ENCODE measurements at regions not wholly inside any gene's neighbourhood (a gene's known extent, or its start where the extent isn't known, plus 50 kb on each side); places are given as distances from the start of the nearest gene placed in this dataset.

GRCh38 chr2:183998797-183999190 lies 599.5 kb upstream of the ZNF804A start:
- Mint-ChIP-seq H3K27ac (no peak overlapping the region), H3K4me1 (ENCODE audit: low read depth) (no peaks in the 10 kb centered on the region), H3K36me3 (ENCODE audit: low read depth) (no peaks in the 10 kb centered on the region), H3K4me3 (no peak overlapping the region), H3K9me3 (no peaks in the 10 kb centered on the region), H3K27me3 (ENCODE audit: insufficient read depth) (peaks cover 3% of the 10 kb centered on the region)
- no peak for DNase-seq (ENCODE audit: low spot score)
- intact Hi-C loops (cut with micrococcal nuclease), result no loop called here

GRCh38 chr2:184004289-184004947 lies 593.9 kb upstream of the ZNF804A start:
- no peak for DNase-seq (ENCODE audit: low spot score)
- H3K9me3 Mint-ChIP-seq, result no peaks in the 10 kb centered on the region
- H3K27ac Mint-ChIP-seq, result no peak overlapping the region
- H3K27me3 Mint-ChIP-seq (ENCODE audit: insufficient read depth), result peaks cover 2% of the 10 kb centered on the region
- no peaks in the 10 kb centered on the region for H3K36me3 Mint-ChIP-seq (ENCODE audit: low read depth)
- no peak overlapping the region for H3K4me3 Mint-ChIP-seq
- H3K4me1 Mint-ChIP-seq (ENCODE audit: low read depth), result no peaks in the 10 kb centered on the region
- intact Hi-C loops (cut with micrococcal nuclease), result no loop called here

GRCh38 chr2:184004948-184005672 lies 593.2 kb upstream of the ZNF804A start:
- Mint-ChIP-seq H3K4me3 (no peak overlapping the region), H3K9me3 (no peaks in the 10 kb centered on the region), H3K27me3 (ENCODE audit: insufficient read depth) (peaks cover 2% of the 10 kb centered on the region), H3K27ac (no peak overlapping the region), H3K4me1 (ENCODE audit: low read depth) (no peaks in the 10 kb centered on the region), H3K36me3 (ENCODE audit: low read depth) (no peaks in the 10 kb centered on the region)
- intact Hi-C loops (cut with micrococcal nuclease), result no loop called here
- DNase-seq (ENCODE audit: low spot score), result no peak

GRCh38 chr2:184006998-184007397 lies 591.3 kb upstream of the ZNF804A start:
- Mint-ChIP-seq H3K27ac (no peak overlapping the region), H3K4me1 (ENCODE audit: low read depth) (no peaks in the 10 kb centered on the region), H3K36me3 (ENCODE audit: low read depth) (no peaks in the 10 kb centered on the region), H3K4me3 (no peak overlapping the region), H3K27me3 (ENCODE audit: insufficient read depth) (no peaks in the 10 kb centered on the region), H3K9me3 (no peaks in the 10 kb centered on the region)
- DNase-seq (ENCODE audit: low spot score), result no peak
- intact Hi-C loops (cut with micrococcal nuclease), result no loop called here

GRCh38 chr2:184026961-184027360 lies 571.4 kb upstream of the ZNF804A start:
- no peak overlapping the region for H3K27ac Mint-ChIP-seq
- no peak for DNase-seq (ENCODE audit: low spot score)
- intact Hi-C loops (cut with micrococcal nuclease), result no loop called here
- H3K36me3 Mint-ChIP-seq (ENCODE audit: low read depth), result no peaks in the 10 kb centered on the region
- no peaks in the 10 kb centered on the region for H3K27me3 Mint-ChIP-seq (ENCODE audit: insufficient read depth)
- no peak overlapping the region for H3K4me3 Mint-ChIP-seq
- no peaks in the 10 kb centered on the region for H3K4me1 Mint-ChIP-seq (ENCODE audit: low read depth)
- H3K9me3 Mint-ChIP-seq, result no peaks in the 10 kb centered on the region

GRCh38 chr2:184030245-184030644 lies 568.1 kb upstream of the ZNF804A start:
- Mint-ChIP-seq H3K36me3 (ENCODE audit: low read depth) (no peaks in the 10 kb centered on the region), H3K4me1 (ENCODE audit: low read depth) (no peaks in the 10 kb centered on the region), H3K27me3 (ENCODE audit: insufficient read depth) (no peaks in the 10 kb centered on the region), H3K9me3 (no peaks in the 10 kb centered on the region), H3K4me3 (no peak overlapping the region), H3K27ac (no peak overlapping the region)
- intact Hi-C loops (cut with micrococcal nuclease), result no loop called here
- no peak for DNase-seq (ENCODE audit: low spot score)

GRCh38 chr2:184030989-184031388 lies 567.3 kb upstream of the ZNF804A start:
- Mint-ChIP-seq H3K4me3 (no peak overlapping the region), H3K4me1 (ENCODE audit: low read depth) (no peaks in the 10 kb centered on the region), H3K27me3 (ENCODE audit: insufficient read depth) (no peaks in the 10 kb centered on the region), H3K36me3 (ENCODE audit: low read depth) (no peaks in the 10 kb centered on the region), H3K9me3 (no peaks in the 10 kb centered on the region), H3K27ac (no peak overlapping the region)
- no peak for DNase-seq (ENCODE audit: low spot score)
- intact Hi-C loops (cut with micrococcal nuclease), result no loop called here

GRCh38 chr2:184031402-184032147 lies 566.8 kb upstream of the ZNF804A start:
- Mint-ChIP-seq H3K27me3 (ENCODE audit: insufficient read depth) (no peaks in the 10 kb centered on the region), H3K36me3 (ENCODE audit: low read depth) (no peaks in the 10 kb centered on the region), H3K4me3 (no peak overlapping the region), H3K4me1 (ENCODE audit: low read depth) (no peaks in the 10 kb centered on the region), H3K27ac (no peak overlapping the region), H3K9me3 (no peaks in the 10 kb centered on the region)
- DNase-seq (ENCODE audit: low spot score), result no peak
- intact Hi-C loops (cut with micrococcal nuclease), result no loop called here

GRCh38 chr2:184032983-184033382 lies 565.3 kb upstream of the ZNF804A start:
- Mint-ChIP-seq H3K36me3 (ENCODE audit: low read depth) (no peaks in the 10 kb centered on the region), H3K9me3 (no peaks in the 10 kb centered on the region), H3K27me3 (ENCODE audit: insufficient read depth) (no peaks in the 10 kb centered on the region), H3K4me3 (no peak overlapping the region), H3K4me1 (ENCODE audit: low read depth) (no peaks in the 10 kb centered on the region), H3K27ac (no peak overlapping the region)
- intact Hi-C loops (cut with micrococcal nuclease), result no loop called here
- no peak for DNase-seq (ENCODE audit: low spot score)

- Mint-ChIP-seq H3K27ac (no peak overlapping the region), H3K36me3 (ENCODE audit: low read depth) (no peaks in the 10 kb centered on the region), H3K4me1 (ENCODE audit: low read depth) (no peaks in the 10 kb centered on the region), H3K9me3 (no peaks in the 10 kb centered on the region), H3K27me3 (ENCODE audit: insufficient read depth) (no peaks in the 10 kb centered on the region), H3K4me3 (no peak overlapping the region)
- DNase-seq (ENCODE audit: low spot score), result no peak
- intact Hi-C loops (cut with micrococcal nuclease), result no loop called here
Observed at GRCh38 chr2:184037273-184037672, 561.1 kb upstream of the ZNF804A start.

- no peak overlapping the region for H3K4me3 Mint-ChIP-seq
- H3K9me3 Mint-ChIP-seq, result no peaks in the 10 kb centered on the region
- intact Hi-C loops (cut with micrococcal nuclease), result no loop called here
- no peak for DNase-seq (ENCODE audit: low spot score)
- no peaks in the 10 kb centered on the region for H3K4me1 Mint-ChIP-seq (ENCODE audit: low read depth)
- H3K27ac Mint-ChIP-seq, result no peak overlapping the region
- no peaks in the 10 kb centered on the region for H3K36me3 Mint-ChIP-seq (ENCODE audit: low read depth)
- H3K27me3 Mint-ChIP-seq (ENCODE audit: insufficient read depth), result no peaks in the 10 kb centered on the region
Observed at GRCh38 chr2:184039493-184039892, 558.8 kb upstream of the ZNF804A start.

- Mint-ChIP-seq H3K9me3 (no peaks in the 10 kb centered on the region), H3K27ac (no peak overlapping the region), H3K4me1 (ENCODE audit: low read depth) (no peaks in the 10 kb centered on the region), H3K36me3 (ENCODE audit: low read depth) (no peaks in the 10 kb centered on the region), H3K27me3 (ENCODE audit: insufficient read depth) (no peaks in the 10 kb centered on the region), H3K4me3 (no peak overlapping the region)
- intact Hi-C loops (cut with micrococcal nuclease), result no loop called here
- DNase-seq (ENCODE audit: low spot score), result no peak
Observed at GRCh38 chr2:184040230-184040629, 558.1 kb upstream of the ZNF804A start.

- Mint-ChIP-seq H3K27ac (no peak overlapping the region), H3K27me3 (ENCODE audit: insufficient read depth) (no peaks in the 10 kb centered on the region), H3K9me3 (no peaks in the 10 kb centered on the region), H3K4me3 (no peak overlapping the region), H3K36me3 (ENCODE audit: low read depth) (no peaks in the 10 kb centered on the region), H3K4me1 (ENCODE audit: low read depth) (no peaks in the 10 kb centered on the region)
- intact Hi-C loops (cut with micrococcal nuclease), result no loop called here
- no peak for DNase-seq (ENCODE audit: low spot score)
Observed at GRCh38 chr2:184041077-184041476, 557.3 kb upstream of the ZNF804A start.
